ENCODE measurements at regions not wholly inside any gene's neighbourhood (a gene's known extent, or its start where the extent isn't known, plus 50 kb on each side); places are given as distances from the start of the nearest gene placed in this dataset.

- no peak for TF ChIP-seq MGA (IDR thresholded peaks at IDR 0.05)
- no peak for TF ChIP-seq HOXB6 (CRISPR knock-in tag; IDR thresholded peaks at IDR 0.05; ENCODE audit: borderline replicate concordance)
- no peak for TF ChIP-seq ZNF609 (CRISPR knock-in tag; IDR thresholded peaks at IDR 0.05; ENCODE audit: borderline replicate concordance)
- TF ChIP-seq ZBTB12 (CRISPR knock-in tag; IDR thresholded peaks at IDR 0.05): no peak
Observed at GRCh38 chr3:48067271-48067670, 51.1 kb upstream of the MAP4 start (continued).
